SU-DHL-6 (cell line): ENCODE measurements at regions not wholly inside any gene's neighbourhood (a gene's known extent, or its start where the extent isn't known, plus 50 kb on each side); places are given as distances from the start of the nearest gene placed in this dataset.
"Not testable (repeated sequence)": the region's sequence is repeated elsewhere in the genome, so short reads cannot be mapped to it uniquely, and the experiment has no call there.

Experiments
- H2AFZ ChIP-seq: fragments of 200-600 bp; sonication (generic); 2 replicates; pipeline ENCODE4 v1.6.1; 2014; ENCODE audit warnings: low read depth, mild to moderate bottlenecking, moderate library complexity, mixed read lengths, antibody characterized with exemption, low read length; ENCODE audit not compliant: severe bottlenecking
- H3F3A ChIP-seq: fragments of 200-600 bp; shearing (Covaris generic); 2 replicates; pipeline ENCODE4 v1.6.0; 2016; ENCODE audit warnings: antibody characterized with exemption, mild to moderate bottlenecking; ENCODE audit not compliant: insufficient read depth
- H3K27ac ChIP-seq: fragments of 200-600 bp; sonication (generic); 2 replicates; pipeline ENCODE4 v1.5.1; 2016; ENCODE audit warnings: low read depth, mild to moderate bottlenecking, low read length, moderate library complexity, mixed read lengths
- H3K27me3 ChIP-seq: fragments of 200-600 bp; sonication (generic), shearing (Covaris generic); 2 replicates; pipeline ENCODE4 v1.6.0; 2014; ENCODE audit warnings: mild to moderate bottlenecking, low read length
- H3K36me3 ChIP-seq: fragments of 200-600 bp; sonication (generic); 2 replicates; pipeline ENCODE4 v1.6.1; 2014; ENCODE audit warnings: mild to moderate bottlenecking, low read length, mixed read lengths
- H3K4me2 ChIP-seq: fragments of 300-600, 200-600 bp; shearing (Covaris generic), sonication (generic); 2 replicates; pipeline ENCODE4 v1.6.0; 2014; ENCODE audit warnings: low read length, low read depth, mild to moderate bottlenecking; ENCODE audit not compliant: poor library complexity, severe bottlenecking
- H3K4me3 ChIP-seq: fragments of 200-600 bp; sonication (generic); 2 replicates; pipeline ENCODE4 v1.5.1; 2014; ENCODE audit warnings: antibody characterized with exemption, low read length, mild to moderate bottlenecking, mixed read lengths; ENCODE audit not compliant: insufficient read depth, poor library complexity, severe bottlenecking
- H3K79me2 ChIP-seq: fragments of 200-600 bp; sonication (generic); 2 replicates; pipeline ENCODE4 v1.6.1; 2014; ENCODE audit warnings: mild to moderate bottlenecking, low read length, moderate library complexity; ENCODE audit not compliant: insufficient read depth
- H3K9ac ChIP-seq: fragments of 200-600 bp; sonication (generic); 2 replicates; pipeline ENCODE4 v1.7.0; 2014; ENCODE audit warnings: mild to moderate bottlenecking, low read length
- H3K9me2 ChIP-seq: fragments of 200-600 bp; sonication (generic); replicated peaks from 2 replicates; pipeline ENCODE4 v1.6.1; 2014; ENCODE audit warnings: low read length; ENCODE audit not compliant: insufficient read depth
- H3K9me3 ChIP-seq: fragments of 200-600 bp; sonication (generic); 2 replicates; pipeline ENCODE4 v1.6.1; 2014; ENCODE audit warnings: low read length, mixed read lengths; ENCODE audit not compliant: insufficient read depth
- H4K20me1 ChIP-seq: fragments of 200-600 bp; sonication (generic); 2 replicates; pipeline ENCODE4 v1.6.1; 2014; ENCODE audit warnings: low read depth, mild to moderate bottlenecking, antibody characterized with exemption, low read length, moderate library complexity, mixed read lengths
- CTCF ChIP-seq: fragments of 200-600 bp; sonication (generic); IDR thresholded peaks from one replicate; pipeline ENCODE4 v1.5.1; 2017; ENCODE audit warnings: antibody characterized with exemption, mild to moderate bottlenecking, low read length, moderate library complexity; ENCODE audit not compliant: insufficient read depth, poor library complexity, severe bottlenecking
- EZH2phosphoT487 ChIP-seq: fragments of 200-600 bp; sonication (generic), shearing (Covaris generic); conservative IDR thresholded peaks from 2 replicates; pipeline ENCODE4 v1.6.1; 2018; ENCODE audit warnings: mild to moderate bottlenecking, antibody characterized with exemption, low read length, moderate library complexity, mixed read lengths

- Histone ChIP-seq H3K9me3 (no peaks in the 10 kb centered on the region), H3K4me3 (no peak overlapping the region), H3F3A (no peaks in the 10 kb centered on the region), H3K79me2 (no peaks in the 10 kb centered on the region), H3K4me2 (no peak overlapping the region), H3K27ac (no peak overlapping the region), H4K20me1 (no peaks in the 10 kb centered on the region), H3K27me3 (no peaks in the 10 kb centered on the region), H3K36me3 (no peaks in the 10 kb centered on the region), H3K9me2 (no peaks in the 10 kb centered on the region), H3K9ac (no peak overlapping the region), H2AFZ (no peak overlapping the region)
- TF ChIP-seq CTCF (no peak), EZH2phosphoT487 (no peak)
Measured at GRCh38 chr13:83121896-83122295, 760.4 kb downstream of the SLITRK1 start.

- H3K27me3 ChIP-seq: no peaks in the 10 kb centered on the region
- TF ChIP-seq EZH2phosphoT487 (no peak), CTCF (no peak)
- no peak overlapping the region for H3K9ac ChIP-seq
- H3K9me2 ChIP-seq: no peaks in the 10 kb centered on the region
- no peak overlapping the region for H3K27ac ChIP-seq
- H4K20me1 ChIP-seq: no peaks in the 10 kb centered on the region
- H3K4me2 ChIP-seq: no peak overlapping the region
- H3K4me3 ChIP-seq: no peak overlapping the region
- no peaks in the 10 kb centered on the region for H3K36me3 ChIP-seq
- H3F3A ChIP-seq: no peaks in the 10 kb centered on the region
- H2AFZ ChIP-seq: no peak overlapping the region
- no peaks in the 10 kb centered on the region for H3K9me3 ChIP-seq
- no peaks in the 10 kb centered on the region for H3K79me2 ChIP-seq
Measured at GRCh38 chr13:83117046-83117445, 765.2 kb downstream of the SLITRK1 start.

- not testable (repeated sequence) for H3F3A ChIP-seq, H3K9ac ChIP-seq, H3K27me3 ChIP-seq, H3K27ac ChIP-seq, H2AFZ ChIP-seq, H3K9me2 ChIP-seq, H3K4me2 ChIP-seq, H3K36me3 ChIP-seq, H3K79me2 ChIP-seq, H3K9me3 ChIP-seq, H4K20me1 ChIP-seq, H3K4me3 ChIP-seq
Measured at GRCh38 chr13:83101574-83102247, 780.6 kb downstream of the SLITRK1 start.

- Histone ChIP-seq H3K4me3 (no peak overlapping the region), H3F3A (no peaks in the 10 kb centered on the region), H4K20me1 (no peaks in the 10 kb centered on the region), H3K27ac (no peak overlapping the region), H3K79me2 (no peaks in the 10 kb centered on the region), H3K9me3 (no peaks in the 10 kb centered on the region), H3K4me2 (no peak overlapping the region), H3K9me2 (no peaks in the 10 kb centered on the region), H3K27me3 (no peaks in the 10 kb centered on the region), H3K36me3 (no peaks in the 10 kb centered on the region), H2AFZ (no peak overlapping the region), H3K9ac (no peak overlapping the region)
- TF ChIP-seq CTCF: no peak
- no peak for TF ChIP-seq EZH2phosphoT487
Measured at GRCh38 chr13:83100237-83100636, 782.0 kb downstream of the SLITRK1 start.
